Tibial nerve (tissue), 4 donors: ENCODE measurements at regions not wholly inside any gene's neighbourhood (a gene's known extent, or its start where the extent isn't known, plus 50 kb on each side); places are given as distances from the start of the nearest gene placed in this dataset.

Experiments
- DNase-seq, 2 donors: peaks; one replicate each; pipeline ENCODE4 v3.0.0-alpha.2; 2019; ENCODE audit warnings: low spot score in 2 of 2
- H3K27ac ChIP-seq, 4 donors: fragments of 200-600 bp; sonication (generic) in 3 of 4; one replicate each; pipeline ENCODE4 v1.5.1; 2017 to 2019; ENCODE audit warnings: mild to moderate bottlenecking in 1 of 4
- H3K27me3 ChIP-seq, 2 donors: fragments of 200-600 bp; sonication (generic) in 1 of 2; one replicate each; pipeline versions ENCODE4 v1.5.1 to v1.6.0; 2017 to 2019
- H3K36me3 ChIP-seq, 3 donors: fragments of 200-600 bp; sonication (generic); one replicate each; pipeline ENCODE4 v1.5.1; 2018 to 2019
- H3K4me1 ChIP-seq, 4 donors: fragments of 200-600 bp; sonication (generic) in 3 of 4; one replicate each; pipeline ENCODE4 v1.5.1; 2017 to 2019
- H3K4me3 ChIP-seq, 4 donors: fragments of 200-600 bp; sonication (generic) in 3 of 4; one replicate each; pipeline ENCODE4 v1.5.1; 2017 to 2019; ENCODE audit warnings: mild to moderate bottlenecking in 1 of 4, moderate library complexity in 1 of 4
- H3K9me3 ChIP-seq, 4 donors: fragments of 200-600 bp; sonication (generic) in 3 of 4; one replicate each; pipeline ENCODE4 v1.5.1; 2017 to 2019
- CTCF ChIP-seq, 5 experiments: fragments of 200-600 bp in 3 of 5; fragments of 450-650 bp in 2 of 5; sonication (generic) in 3 of 5; IDR thresholded peaks; one replicate each; pipeline ENCODE4 v1.5.1; 2016 to 2019; ENCODE audit warnings: antibody characterized with exemption in 5 of 5, mild to moderate bottlenecking in 3 of 5, moderate library complexity in 2 of 5
- EP300 ChIP-seq, 2 donors: sonication (generic); formaldehyde crosslinking; IDR thresholded peaks; one replicate each; pipeline ENCODE4 v1.6.1; 2017; ENCODE audit warnings: antibody characterized with exemption in 2 of 2, mild to moderate bottlenecking in 1 of 2
- POLR2A ChIP-seq, 2 donors: fragments of 450-650 bp; IDR thresholded peaks; one replicate each; pipeline ENCODE4 v1.6.1; 2017; ENCODE audit warnings: antibody characterized with exemption in 2 of 2, mild to moderate bottlenecking in 2 of 2, moderate library complexity in 2 of 2
- WGBS, 2 donors: methylation state at CpG; one replicate each; pipeline ENCODE4 v1.1.5; 2018; 5-methylcytosine and 5-hydroxymethylcytosine counted together

GRCh38 chr5:56706504-56706903 lies 108.8 kb upstream of the MAP3K1 start:
- H3K9me3 ChIP-seq = peaks cover 0 to 9% (median 4%) of the 10 kb centered on the region in 4 donors
- no peak overlapping the region for H3K27ac ChIP-seq
- H3K4me1 ChIP-seq = no peaks in the 10 kb centered on the region
- H3K4me3 ChIP-seq = no peak overlapping the region
- TF ChIP-seq EP300 (IDR thresholded peaks at IDR 0.05) (no peak), POLR2A (IDR thresholded peaks at IDR 0.05) (no peak), CTCF (IDR thresholded peaks at IDR 0.05) (no peak)
- no peak for DNase-seq
- no peaks in the 10 kb centered on the region for H3K36me3 ChIP-seq
- no peaks in the 10 kb centered on the region for H3K27me3 ChIP-seq
- 80 to 100% methylated on average over 3 of the region's 3 CpGs for WGBS, 2 donors

- Histone ChIP-seq H3K36me3 (no peaks in the 10 kb centered on the region), H3K27me3 (no peaks in the 10 kb centered on the region), H3K9me3 (peaks cover 0 to 2% (median under 1%) of the 10 kb centered on the region in 4 donors), H3K4me1 (no peaks in the 10 kb centered on the region), H3K4me3 (no peak overlapping the region), H3K27ac (no peak overlapping the region)
- 68 to 73% methylated on average over 5 of the region's 5 CpGs for whole genome bisulfite sequencing, 2 donors
- TF ChIP-seq CTCF (IDR thresholded peaks at IDR 0.05) = no peak
- TF ChIP-seq POLR2A (IDR thresholded peaks at IDR 0.05) = no peak
- no peak for TF ChIP-seq EP300 (IDR thresholded peaks at IDR 0.05)
- DNase-seq = no peak
Measured at GRCh38 chr5:56705217-56705616, 110.1 kb upstream of the MAP3K1 start.

DNA sequence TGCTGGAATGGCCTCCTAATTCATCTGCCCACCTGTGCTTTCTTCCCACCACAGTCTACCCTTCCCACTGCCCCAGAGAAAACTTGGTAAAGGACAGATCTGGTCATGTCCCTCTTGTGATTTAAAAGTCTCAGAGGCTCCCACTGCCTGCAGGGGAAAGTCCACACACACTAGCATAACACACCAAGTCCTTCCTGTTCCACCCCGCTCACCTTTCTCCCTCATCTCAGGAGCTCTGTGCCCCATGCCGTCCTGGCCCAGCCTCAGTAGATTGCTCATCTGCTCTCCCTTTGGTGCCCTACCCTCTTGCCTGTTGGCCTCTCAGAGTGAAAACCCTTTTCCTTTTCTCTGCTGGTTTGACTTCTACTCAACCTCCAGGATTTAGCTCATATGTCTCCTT lies 111.4 kb upstream of the MAP3K1 start:
- H3K36me3 ChIP-seq = no peaks in the 10 kb centered on the region

GRCh38 chr5:56700711-56701110 lies 114.6 kb upstream of the MAP3K1 start:
- no peak for DNase-seq
- no peaks in the 10 kb centered on the region for H3K27me3 ChIP-seq
- TF ChIP-seq CTCF (IDR thresholded peaks at IDR 0.05) = no peak
- no peak for TF ChIP-seq POLR2A (IDR thresholded peaks at IDR 0.05)
- TF ChIP-seq EP300 (IDR thresholded peaks at IDR 0.05) = no peak
- 78 to 92% methylated on average over 4 of the region's 4 CpGs for WGBS, 2 donors
- H3K9me3 ChIP-seq = no peaks in the 10 kb centered on the region
- no peaks in the 10 kb centered on the region for H3K36me3 ChIP-seq
- H3K4me3 ChIP-seq = no peak overlapping the region
- H3K4me1 ChIP-seq = peaks cover 0 to 27% (median 9%) of the 10 kb centered on the region in 4 donors
- no peak overlapping the region for H3K27ac ChIP-seq

More for the DNA sequence above, 111.4 kb upstream of the MAP3K1 start:
- no peak overlapping the region for H3K4me3 ChIP-seq
- no peak overlapping the region for H3K27ac ChIP-seq
- TF ChIP-seq POLR2A (IDR thresholded peaks at IDR 0.05) (no peak), EP300 (IDR thresholded peaks at IDR 0.05) (no peak), CTCF (IDR thresholded peaks at IDR 0.05) (no peak)
- DNase-seq = no peak
- peaks cover 0 to 10% (median 3%) of the 10 kb centered on the region in 4 donors for H3K4me1 ChIP-seq
- H3K27me3 ChIP-seq = no peaks in the 10 kb centered on the region
- H3K9me3 ChIP-seq = no peaks in the 10 kb centered on the region
- 96 to 98% methylated on average over 2 of the region's 2 CpGs for WGBS, 2 donors

- H3K4me1 ChIP-seq = peaks cover 0 to 27% (median 9%) of the 10 kb centered on the region in 4 donors
Measured at GRCh38 chr5:56699538-56699937, 115.8 kb upstream of the MAP3K1 start.

More at GRCh38 chr5:56699538-56699937, 115.8 kb upstream of the MAP3K1 start:
- DNase-seq = no peak
- no peak for TF ChIP-seq POLR2A (IDR thresholded peaks at IDR 0.05)
- WGBS, 2 donors = 50 to 57% methylated on average over 8 of the region's 8 CpGs
- Histone ChIP-seq H3K9me3 (no peaks in the 10 kb centered on the region), H3K4me3 (no peak overlapping the region), H3K27ac (no peak overlapping the region), H3K36me3 (no peaks in the 10 kb centered on the region), H3K27me3 (no peaks in the 10 kb centered on the region)
